HG03342 (cell line): ENCODE measurements at regions not wholly inside any gene's neighbourhood (a gene's known extent, or its start where the extent isn't known, plus 50 kb on each side); places are given as distances from the start of the nearest gene placed in this dataset.

ENCODE experiments used
- ATAC-seq: cut with Tn5 transposase; IDR thresholded peaks from one replicate; pipeline ENCODE4 v1.9.1; 2021; ENCODE audit warnings: mild to moderate bottlenecking, moderate library complexity; ENCODE audit not compliant: unreplicated experiment

DNA sequence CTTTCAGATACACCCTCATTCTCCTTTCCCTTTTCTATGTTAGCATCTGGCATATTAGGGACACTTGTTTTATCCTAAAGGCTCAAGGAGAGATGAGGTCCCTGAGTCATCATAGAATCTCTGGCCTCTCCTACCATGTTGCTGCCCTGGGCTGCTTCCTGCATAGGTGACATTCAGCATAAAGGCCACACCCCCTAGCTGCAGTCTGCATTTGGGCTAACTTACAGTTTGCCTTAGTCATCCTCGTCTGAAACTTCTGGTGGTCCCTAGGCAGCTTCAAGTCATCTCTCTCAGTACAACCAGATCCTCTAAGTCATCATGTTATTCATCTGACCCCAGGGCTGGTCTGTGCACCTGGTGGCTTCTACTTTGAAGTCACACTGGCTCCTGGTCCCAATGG, 982.7 kb upstream of the NR2F2 start:
- no peak for ATAC-seq

- ATAC-seq, result no peak
Observed at GRCh38 chr15:95350908-95351307, 979.6 kb upstream of the NR2F2 start.

- no peak for ATAC-seq
Observed at GRCh38 chr15:95352631-95353187, 977.8 kb upstream of the NR2F2 start.

DNA sequence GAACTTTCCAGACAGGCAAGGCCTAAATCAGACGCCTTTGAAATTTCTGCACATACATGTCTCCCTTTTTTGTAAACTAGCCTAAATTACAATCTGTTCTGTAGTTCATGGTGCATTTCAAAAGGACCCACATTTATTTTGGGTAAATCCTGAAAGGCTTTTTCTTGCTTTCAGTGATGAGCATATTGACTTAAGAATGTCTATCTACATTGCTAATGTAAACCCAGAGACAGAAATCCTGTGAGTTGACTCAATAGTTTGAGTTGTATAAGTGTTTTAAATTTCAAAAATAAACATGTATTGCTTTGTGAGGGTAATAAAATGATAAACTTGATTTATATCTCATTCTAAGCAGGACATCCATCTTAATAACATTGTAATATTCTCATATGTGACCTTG, 977.0 kb upstream of the NR2F2 start:
- no peak for ATAC-seq

DNA sequence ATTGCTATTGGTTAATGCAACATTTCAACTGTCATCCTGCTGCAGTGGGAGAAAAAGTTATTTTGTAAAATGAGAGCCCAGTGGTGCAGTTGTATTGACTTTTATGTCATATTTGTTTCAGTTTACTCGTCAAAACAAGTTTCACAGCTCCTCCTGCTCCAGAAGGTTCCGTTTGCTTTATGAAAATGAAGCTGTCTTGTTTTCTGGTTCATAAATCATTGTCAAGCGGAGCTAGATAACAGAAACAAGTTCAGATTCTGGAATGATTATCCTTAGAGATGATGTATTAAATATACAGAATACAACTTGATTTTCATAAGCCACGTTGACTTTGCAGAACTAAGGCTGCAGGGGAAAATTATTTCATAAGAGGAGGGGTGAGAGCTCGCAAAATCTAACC, 970.5 kb upstream of the NR2F2 start:
- ATAC-seq, result no peak

DNA sequence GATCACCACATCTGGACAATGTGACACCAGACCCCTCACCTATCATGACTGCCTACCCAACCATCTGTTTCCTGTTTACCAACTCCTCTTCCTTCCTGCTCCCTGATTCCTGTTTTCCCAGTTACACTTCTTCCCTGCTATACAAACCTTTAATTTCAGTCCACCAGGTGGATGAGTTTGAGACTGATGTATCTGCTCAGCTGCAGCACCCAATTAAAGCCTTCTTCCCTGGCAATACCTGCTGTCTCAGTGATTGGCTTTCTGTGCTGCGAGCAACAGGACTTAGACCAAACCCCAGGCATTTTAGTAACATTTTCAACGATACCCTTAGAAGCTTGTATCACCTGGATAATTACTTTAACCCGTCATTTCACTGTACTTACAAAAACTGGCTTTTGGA, 968.2 kb upstream of the NR2F2 start:
- no peak for ATAC-seq

- ATAC-seq, result no peak
Observed at GRCh38 chr15:95363646-95364045, 966.9 kb upstream of the NR2F2 start.

DNA sequence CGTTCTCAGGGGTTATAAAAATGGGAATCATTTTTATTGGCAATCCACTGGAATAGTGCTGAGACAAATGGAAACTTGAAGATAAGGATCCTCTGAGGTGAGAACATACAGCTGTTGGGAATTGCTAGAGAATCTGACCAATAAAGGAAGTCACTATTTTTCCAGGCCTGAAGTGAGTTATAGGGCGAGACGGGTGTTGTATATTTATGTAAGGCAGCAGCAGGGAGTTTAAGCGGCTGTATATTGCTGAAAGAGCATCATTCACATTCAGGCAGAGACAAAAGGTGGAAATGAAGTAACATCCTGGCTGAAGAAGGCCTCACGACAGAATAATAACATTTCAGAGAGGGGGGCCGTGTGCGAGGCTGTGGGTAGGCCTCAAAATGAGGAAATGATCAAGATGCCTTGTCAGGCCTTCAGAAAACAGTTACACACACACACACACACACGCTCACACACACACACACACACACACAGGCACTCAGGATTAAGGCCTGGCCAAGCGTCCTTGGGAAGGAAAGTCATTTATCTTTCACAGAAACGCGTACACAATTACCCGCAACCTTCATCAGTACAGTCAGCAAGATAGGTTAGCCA, 964.9 kb upstream of the NR2F2 start:
- ATAC-seq, result no peak

DNA sequence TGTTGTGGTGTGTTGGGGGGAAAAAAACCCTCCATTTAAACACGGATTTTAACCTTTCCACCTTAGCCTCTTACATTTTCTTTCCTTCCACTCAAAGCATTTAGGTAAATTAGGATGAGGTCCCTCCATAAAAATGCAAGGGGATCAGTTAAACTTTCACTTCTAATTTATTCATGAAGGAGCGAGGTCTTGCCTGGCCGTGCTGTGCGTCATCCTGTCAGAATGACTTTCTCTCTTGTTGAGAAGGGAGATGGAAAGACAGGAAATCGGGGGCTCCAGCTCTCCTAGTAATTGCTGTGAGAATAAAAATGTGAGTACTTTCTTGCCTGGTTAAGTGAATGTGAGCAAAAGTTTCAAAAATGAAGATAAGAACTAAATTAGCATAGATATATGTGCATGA, 962.3 kb upstream of the NR2F2 start:
- ATAC-seq, result no peak

GRCh38 chr15:95368755-95369601, 961.5 kb upstream of the NR2F2 start:
- ATAC-seq, result no peak

DNA sequence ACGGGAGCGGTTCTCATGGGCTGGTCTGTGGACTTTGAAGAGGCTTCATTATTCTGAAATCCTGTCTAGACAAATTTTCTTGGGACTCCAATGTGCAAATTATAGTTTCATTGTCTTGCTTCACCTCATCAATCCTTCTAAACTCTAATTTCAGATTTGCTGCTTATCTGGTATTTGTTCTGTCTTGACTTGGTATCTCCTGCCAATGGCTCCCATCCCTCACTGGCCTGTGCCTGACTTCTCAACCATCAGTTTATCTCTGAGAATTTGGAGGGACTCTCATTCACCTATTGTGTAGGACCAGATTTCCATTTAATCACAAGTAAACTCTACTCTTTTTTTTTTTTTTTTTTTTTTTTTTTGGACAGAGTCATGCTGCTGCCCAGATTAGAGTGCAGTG, 960.2 kb upstream of the NR2F2 start:
- no peak for ATAC-seq

GRCh38 chr15:95371664-95372063, 958.8 kb upstream of the NR2F2 start:
- ATAC-seq, result no peak

DNA sequence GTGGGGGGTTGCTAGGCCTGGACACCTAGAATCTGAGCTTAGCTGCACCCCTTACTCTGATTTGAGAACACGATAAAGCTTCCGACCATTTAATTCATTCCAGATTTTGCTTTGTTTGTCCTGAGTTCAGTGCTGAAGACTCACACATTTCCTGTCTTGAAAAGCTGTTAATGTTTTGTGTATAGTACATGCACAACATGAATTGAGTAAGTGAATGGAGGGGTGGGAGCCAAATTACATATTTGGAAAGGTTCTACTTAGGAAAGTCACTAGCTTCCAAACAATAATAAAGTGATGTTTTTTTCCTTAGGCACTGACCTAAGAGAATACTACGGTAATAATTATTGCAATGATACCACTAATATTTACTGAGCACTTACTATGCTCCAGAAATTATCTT, 955.2 kb upstream of the NR2F2 start:
- ATAC-seq, result no peak

DNA sequence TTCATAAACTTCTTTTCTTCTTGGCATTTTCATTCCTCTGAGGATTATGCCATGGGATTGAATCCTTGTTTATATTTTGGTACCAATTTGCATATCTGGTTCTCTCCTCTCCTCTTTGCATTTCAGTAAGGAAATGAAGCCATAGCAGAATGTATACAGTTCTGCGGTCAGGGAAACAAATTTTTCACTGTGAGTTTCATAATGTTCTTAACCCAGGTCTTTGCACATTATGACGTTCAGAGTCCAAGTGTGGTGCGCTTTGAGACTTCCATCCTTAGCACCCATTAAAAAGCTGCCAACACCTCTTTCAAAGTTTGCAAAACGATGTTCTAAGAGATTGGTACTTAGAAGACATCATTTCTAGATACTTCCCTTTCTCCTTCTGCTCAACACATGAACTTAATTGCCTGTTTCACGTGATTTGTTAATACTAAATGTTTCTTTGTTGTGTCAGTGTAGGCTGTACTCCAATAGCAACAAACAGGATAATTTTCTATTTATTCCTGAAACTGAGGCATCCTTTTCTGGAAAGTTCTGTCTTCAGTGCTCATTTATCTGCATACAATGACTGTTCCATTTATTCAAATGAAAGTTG, 953.1 kb upstream of the NR2F2 start:
- no peak for ATAC-seq

GRCh38 chr15:95394186-95395067, 936.1 kb upstream of the NR2F2 start:
- no peak for ATAC-seq

DNA sequence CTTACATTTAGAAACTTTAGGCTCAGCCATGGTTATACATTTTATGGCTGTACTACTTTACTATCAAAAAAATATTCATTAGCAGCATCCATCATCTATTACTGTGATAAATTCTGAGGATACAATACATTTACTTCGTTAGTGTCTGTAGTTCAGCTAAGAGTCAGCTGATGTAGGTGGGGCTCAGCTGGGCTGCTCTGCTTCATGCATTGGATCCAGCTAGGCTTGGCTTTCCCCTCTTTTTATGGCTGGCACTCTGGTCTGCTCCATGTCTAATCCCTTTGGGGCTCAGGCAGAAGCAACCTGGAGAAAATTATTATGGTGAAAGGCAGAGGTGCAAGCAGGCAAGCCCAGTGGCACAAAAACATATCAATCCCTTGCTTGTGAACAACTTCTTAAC, 930.1 kb upstream of the NR2F2 start:
- ATAC-seq, result no peak

DNA sequence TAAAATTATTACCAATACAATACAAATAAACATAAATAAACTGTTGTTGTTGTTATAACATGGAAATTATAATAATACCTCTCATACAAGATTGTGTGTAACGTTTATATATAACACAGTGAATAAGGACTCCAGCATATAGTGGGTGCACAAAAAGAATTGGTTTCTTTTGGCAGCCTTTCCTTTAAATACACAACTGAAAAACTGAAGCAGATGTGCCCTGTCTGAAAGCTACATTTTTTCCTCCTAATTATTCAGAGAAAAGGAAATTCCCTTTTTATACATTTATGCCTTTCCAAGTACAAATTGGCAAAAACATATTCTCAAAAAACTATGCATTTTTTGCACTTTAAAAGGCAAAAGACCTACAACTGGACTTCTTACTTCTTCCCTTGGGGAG, 928.9 kb upstream of the NR2F2 start:
- no peak for ATAC-seq

DNA sequence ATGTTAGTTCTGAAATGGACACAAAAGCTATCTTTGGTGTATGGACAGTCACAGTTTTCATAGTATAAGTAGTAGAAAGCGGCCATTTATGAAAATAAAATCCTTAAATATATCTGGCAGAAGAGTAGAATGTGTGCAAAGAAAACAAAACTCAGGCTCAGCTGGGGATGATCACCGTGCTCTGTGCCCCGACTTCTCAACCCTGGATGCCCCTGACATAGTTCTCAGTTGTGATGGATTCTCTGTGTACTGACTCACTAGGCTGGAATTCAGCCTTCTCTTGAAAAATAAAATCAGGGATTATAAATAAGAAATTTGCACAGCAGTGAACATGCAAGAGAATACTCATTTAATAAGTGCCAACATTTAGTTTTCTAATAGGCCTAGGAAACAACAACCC, 925.1 kb upstream of the NR2F2 start:
- no peak for ATAC-seq

DNA sequence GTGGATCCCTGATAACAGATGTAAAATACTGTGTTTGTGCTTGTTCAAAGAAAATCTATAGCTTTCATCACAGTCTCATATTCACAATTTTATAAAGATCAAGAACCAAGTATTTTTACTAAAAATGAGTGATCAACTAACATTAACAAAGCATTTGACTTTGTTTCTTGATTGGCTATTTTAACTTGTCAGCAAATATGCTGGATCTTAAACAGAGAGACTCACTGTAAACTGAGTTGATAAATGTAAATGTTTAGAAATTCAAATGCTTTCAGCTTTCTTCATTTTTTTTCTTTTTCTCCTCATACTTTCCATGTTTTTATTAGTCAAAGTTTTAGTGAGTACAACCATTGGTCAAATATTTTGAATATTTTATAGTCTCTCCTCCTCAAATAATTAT, 923.0 kb upstream of the NR2F2 start:
- no peak for ATAC-seq

GRCh38 chr15:95409211-95409610, 921.3 kb upstream of the NR2F2 start:
- no peak for ATAC-seq
